Left kidney (tissue), 1 donor: ENCODE measurements at regions not wholly inside any gene's neighbourhood (a gene's known extent, or its start where the extent isn't known, plus 50 kb on each side); places are given as distances from the start of the nearest gene placed in this dataset.

ENCODE experiments used
- DNase-seq: peaks from one replicate; pipeline ENCODE4 v3.0.0-alpha.2; 2013

DNA sequence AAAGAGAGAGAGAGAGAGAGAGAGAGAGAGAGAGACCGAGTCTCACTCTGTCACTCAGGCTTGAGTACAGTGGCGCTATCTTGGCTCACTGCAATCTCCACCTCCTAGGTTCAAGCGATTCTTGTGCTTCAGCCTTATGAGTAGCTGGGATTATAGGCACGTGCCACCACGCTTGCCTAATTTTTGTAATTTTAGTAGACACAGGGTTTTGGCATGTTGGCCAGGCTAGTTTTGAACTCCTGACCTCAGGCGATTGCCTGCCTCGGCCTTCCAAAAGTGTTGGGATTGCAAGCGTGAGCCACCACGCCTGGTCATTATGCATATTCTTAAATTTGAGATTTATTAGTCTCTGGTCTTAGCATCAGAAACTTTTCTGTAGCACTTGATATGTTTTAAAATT, 317.9 kb upstream of the ATP2B1 start:
- no peak for DNase-seq

DNA sequence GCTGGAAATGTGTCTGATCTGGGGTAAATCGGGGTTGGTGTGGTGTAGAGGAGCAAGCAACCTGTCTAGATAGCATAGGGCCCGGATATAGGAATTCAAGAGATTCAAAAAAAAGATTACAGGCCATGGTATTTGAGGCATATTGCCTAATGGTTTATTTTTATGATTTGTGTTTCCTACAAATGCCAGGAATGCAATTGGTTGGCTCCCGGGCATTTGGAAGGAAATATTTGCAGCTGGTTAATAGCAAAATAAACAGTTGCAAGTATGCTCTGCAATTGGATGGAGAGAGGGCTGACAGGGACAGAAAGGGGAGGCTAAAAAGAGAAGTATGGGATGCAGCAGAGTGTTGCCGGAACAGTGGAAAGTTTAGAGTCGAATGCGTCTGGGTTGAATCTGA, 315.6 kb upstream of the ATP2B1 start:
- DNase-seq = no peak

DNA sequence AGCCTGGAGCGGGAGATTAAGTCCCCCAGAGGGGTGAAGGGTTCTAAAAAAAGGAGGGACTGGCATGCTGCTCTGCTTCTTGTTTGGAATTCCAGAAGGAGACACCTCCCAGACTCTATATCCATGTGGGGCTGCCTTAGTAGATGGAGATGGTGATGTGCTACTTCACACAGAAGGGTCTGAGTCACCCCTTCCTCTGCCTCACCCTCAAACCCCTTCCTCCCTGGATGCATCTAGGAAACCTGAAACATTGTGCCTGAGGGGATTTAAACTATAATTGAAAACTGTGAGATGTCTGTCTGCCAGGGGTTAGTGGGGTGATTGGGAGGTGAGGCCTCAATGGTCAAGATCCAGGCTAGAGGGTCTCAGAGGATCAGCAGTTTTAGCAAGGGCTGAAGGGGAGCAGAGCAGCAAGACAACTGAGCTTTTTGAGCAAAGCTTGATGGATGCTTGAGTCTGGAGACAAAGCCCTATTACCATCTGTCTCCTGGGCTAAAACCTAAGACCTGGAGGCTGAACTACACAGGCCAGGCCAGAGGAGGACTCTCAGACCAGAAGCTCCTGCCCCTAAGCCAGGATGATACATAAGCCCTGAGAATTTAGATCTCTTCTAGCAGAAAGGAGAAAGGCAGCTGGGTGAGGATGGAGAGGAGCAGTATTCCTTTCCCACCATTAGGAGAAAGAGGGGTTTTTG, 314.7 kb upstream of the ATP2B1 start:
- no peak for DNase-seq

DNA sequence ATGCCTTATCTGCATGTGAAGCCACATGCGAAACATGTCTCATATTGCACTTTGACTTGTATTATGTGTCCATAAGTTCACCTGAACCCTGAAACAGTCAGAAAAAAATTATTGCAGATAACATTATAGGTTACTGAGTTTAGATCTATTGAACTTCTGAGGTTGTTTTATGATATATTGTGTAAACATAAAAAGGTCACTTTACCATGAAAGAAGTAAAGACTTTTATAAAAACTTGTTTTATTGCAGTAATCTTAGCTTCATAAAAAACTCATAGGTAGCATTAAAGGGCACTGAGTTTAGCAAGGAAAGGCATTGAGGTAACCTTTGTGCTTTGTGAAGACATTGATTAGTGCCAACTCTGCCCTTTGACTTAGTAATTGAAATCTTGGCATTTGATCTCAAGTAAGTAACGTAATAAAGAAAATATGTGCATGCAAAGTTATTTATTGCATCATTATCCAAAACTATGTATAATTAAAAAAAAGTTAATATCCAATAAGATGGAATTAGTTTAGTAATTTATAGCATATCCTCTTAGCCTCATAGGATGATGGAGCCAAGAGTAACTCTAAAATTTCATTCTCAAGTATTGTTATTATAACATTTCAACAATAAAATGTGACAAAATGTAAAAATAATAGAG, 313.3 kb upstream of the ATP2B1 start:
- DNase-seq = no peak

DNA sequence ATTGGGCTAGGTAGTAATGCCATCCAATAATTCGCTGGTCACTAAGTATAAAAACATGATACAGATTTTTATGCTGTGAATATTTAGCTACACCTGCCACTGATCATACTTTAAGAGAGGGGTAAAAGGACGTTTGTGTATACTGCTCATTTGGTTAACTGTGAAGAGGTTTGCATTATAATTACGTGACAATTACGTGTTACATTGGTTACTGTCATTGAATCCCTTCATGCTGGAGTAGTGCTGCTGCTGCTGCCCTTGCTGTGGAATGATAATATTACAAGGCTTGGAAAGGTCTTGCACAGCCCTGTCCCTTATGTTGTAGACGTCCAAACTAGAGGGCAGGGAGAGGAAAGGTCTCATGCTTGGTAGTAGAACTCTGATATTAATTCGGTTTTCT, 312.2 kb upstream of the ATP2B1 start:
- no peak for DNase-seq

DNA sequence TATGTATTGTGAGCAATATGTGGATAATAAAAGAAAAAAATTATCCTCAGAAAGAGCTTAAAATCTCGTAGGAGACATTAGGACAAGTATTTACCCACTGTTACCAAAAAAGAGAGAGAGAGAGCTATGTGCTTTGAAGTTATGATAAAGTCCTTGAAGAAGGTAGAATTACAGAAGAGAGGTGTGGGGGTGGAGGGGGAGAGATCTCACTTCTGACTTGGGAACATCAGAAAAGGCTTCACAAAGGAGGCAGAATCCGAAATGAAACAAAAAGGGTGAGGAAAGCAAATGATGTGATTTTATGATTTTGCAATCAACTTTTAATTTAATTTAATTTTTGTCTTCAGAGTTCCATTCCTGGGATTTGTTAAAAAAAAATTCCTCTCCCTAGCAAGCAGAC, 311.8 kb upstream of the ATP2B1 start:
- no peak for DNase-seq

DNA sequence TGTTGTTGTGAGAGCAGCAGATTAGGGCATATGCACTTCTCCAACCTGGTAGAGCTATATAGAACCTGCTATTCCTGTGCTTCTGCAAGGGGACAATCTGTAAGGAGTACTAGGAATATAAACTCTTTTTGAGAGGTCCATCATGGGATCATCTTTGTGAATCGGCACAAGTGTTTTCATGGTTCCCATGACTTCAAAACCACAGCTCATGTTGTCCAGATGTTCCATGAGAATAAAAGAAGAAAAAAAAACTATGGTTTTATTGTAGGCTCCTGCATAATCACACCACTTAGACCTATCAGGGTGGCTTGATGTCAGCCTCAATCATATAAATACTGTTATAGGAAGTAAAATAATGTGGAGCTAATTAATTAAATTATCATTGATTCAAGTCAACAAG, 311.4 kb upstream of the ATP2B1 start:
- no peak for DNase-seq

DNA sequence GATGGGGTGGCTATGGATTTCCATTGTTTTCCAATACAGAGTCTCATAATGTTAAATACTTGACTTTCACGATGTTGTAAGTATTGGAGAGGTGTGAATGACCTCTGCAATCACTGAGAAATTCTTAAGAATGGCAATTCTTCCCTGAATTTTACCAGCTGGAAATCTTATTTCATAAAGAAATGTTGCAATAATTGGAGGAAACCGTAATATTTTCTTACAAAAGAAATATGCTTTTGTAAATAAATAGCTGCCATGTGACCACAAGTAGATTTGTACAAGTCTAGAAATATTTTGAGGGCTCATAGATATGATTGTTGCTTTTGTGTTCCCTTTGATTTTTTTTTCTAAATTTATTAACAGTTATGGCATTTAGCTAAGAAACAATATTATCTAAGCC, 308.7 kb upstream of the ATP2B1 start:
- no peak for DNase-seq

DNA sequence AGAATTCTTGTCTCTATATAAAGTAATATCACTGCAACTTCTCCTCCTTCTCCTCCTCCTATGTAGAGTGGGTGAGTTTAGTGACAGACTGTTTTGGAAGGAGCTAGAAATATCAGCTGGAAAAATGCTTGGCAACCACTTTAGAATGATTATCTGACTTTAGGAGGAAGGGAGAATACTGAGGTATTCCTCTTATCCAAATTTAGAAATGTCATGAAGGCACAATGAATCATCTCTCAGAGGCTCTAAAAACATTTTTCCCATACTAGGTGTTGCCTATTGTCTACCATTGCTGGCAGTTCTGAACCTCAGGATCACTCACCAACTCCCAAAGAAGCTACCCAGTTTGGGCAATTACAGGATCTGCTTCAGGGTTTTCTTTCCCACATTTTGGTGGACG, 306.6 kb upstream of the ATP2B1 start:
- DNase-seq = no peak

DNA sequence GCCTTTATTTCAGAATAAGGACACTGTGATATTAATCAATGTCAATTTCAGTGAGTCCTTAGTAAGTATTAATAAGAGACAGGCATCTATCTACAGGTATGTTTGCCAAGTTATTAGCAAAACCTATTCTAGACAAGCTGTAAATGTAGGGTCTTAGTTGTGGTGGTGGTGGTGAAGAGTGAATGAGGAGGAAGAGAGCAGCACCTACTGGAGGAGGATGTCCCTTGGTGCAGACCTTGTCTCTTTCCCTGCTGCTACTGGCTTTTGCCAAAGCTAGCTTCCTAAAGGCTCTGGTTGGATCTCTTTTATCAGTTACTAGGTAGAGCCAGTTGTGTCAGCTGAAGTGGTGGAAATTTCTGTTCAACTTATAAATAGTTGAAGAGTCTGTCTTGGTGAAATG, 304.8 kb upstream of the ATP2B1 start:
- no peak for DNase-seq

DNA sequence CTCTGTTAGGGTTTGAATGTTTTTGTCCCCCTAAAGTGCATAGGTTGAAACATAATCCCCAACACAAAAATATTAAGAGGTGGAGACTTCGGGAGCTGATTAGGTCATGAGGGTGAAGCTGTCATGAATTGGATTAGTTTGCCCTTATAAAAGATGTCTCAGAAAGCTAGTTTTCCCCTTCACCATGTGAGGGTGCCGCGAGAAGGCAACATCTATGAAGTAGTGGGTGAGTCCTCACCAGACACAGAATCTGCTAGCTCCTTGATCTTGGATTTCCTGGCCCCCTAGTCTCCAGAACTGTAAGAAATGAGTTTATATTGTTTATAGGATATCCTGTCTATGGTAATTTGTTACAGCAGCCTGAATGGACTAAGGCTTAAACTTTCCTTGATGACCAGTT, 301.5 kb upstream of the ATP2B1 start:
- no peak for DNase-seq

DNA sequence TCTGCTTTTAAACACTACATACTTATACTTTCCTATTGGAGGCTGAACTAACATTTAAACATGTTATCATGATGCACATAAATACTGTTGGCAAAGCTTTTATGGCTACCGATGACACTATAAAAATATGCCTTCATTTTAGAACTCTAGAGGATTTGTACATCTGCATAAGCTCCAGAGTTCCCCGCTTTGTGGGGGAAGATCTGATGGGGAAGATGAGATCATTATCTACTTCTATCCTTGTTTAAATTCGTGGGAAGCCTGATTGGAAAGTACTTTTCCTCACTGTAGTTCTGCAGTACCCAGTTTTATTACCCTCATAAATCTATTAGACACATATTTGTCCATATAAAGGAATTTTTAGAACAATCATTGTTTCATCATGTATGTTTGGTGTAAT, 299.6 kb upstream of the ATP2B1 start:
- no peak for DNase-seq

DNA sequence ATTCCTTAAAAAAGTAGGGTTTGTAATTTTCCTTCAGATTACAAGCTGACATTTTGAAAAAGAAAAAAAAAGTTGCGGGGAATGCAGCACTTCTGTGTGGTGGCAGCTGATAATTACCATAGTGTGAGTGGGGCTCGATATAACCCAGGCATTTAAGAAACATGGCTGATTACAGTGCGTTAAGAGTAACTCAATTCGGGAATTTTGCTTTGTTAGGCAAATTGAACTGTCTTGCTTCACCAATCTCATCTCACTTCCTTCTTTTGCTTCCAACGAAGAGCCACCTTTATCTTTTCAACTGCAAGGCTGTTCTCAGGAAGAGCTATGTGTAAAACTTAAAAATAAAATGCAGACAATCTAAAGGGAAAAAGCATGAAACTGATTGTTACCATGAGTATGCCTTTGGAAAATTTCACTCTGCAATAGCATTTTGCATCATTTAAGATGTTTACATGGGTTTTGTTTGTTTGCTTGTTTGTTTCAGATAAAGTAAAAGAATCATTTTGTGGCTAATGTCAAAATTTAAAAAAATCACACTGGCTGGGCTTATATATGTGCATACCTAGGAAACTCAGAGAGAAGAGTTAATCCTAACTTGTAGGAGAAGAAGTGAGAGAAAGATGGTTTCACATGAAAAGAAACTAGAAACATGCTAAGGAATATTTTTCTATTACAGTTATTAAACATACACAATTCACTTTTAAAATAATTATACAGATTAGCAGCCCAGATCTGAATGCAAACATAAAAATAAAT, 295.9 kb upstream of the ATP2B1 start:
- DNase-seq = no peak

DNA sequence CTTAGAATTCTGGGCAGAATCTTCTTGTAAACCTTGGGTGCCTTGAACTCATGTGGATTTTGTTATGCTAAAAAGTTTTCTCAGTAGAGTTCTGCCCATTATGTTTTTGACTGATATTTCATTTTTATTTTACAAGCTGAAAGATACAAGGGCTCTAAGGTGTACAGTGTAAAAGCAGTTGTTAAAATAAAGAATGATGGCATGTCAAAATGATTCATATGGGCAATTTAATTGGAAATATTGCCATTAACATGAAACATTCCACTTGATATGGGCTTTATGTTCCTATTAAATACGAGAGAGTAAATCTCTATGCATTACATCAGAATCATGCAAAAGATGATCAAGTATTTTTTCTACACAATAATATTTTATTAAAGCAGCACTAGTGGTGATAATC, 295.1 kb upstream of the ATP2B1 start:
- no peak for DNase-seq

DNA sequence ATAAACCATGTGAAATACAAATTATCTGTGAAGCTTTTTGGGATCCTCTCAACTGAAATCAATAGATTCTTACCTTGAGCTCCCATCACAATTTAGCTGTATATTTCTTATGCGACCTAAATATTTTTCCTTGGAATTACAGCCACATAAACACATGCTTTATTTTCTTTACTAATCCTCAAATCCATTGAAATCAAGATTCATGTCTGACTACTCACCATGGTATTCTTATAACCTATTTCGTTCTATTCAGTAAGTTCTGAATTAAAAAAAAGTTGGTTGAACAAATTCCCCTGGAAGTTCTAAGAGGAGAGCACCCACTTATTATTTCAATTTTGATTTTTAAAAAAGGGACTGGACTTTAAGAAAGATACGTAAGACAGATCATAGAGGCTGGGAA, 292.1 kb upstream of the ATP2B1 start:
- no peak for DNase-seq

DNA sequence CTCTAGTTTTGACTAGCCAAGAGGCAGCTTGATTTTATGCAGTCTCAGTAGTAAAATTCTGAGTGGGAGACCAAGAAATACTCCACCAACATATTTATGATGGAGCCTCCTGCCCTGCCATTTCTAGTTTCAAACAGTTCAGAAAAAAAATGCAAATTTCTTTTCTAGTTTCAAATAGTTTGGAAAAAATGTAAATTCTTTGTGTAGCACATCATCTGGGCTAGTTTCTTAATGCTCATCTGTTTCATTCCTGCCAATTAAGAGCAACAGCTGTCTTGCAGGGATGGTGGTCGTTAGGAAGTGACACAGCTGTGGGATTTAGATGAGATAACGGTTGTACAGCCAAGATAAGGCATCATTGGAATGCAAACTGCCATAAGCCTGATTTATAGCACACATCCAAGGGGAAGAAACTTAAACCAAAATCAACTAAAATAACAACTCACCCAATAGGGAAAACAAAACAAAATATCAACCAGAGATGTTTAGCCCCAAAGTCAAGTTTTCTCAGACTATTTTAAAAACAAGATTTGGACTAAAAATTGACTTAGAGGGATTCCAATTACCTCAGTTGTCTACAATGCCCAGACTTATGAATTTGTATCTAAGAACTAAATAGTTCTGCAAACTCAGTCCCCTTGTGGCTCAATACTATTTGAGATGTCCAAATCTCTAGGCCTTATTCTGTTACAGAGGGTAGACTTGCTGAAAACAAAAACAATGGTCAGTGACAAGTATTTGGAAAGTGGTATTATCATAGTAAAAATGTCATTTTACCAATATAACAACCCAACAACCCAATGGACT, 291.3 kb upstream of the ATP2B1 start:
- DNase-seq = no peak

DNA sequence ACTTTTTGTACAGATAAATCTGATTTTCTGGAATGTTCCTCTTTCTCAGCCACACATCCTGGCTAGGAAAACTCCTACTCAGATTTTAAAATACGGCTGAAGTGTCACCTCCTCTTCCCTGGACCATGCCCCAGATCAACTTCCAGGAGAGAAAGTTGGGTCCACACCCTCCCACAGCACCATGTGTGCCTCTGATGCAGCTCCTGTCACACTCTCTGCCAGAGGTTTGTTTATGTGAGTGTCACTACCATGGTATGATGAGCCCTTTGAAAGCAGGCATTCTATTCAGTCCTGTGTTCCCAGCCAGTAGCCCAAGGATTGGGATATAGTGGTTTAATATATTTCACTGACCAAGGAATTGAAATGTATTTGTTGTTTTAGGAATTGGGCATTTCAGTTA, 287.2 kb upstream of the ATP2B1 start:
- DNase-seq = no peak

DNA sequence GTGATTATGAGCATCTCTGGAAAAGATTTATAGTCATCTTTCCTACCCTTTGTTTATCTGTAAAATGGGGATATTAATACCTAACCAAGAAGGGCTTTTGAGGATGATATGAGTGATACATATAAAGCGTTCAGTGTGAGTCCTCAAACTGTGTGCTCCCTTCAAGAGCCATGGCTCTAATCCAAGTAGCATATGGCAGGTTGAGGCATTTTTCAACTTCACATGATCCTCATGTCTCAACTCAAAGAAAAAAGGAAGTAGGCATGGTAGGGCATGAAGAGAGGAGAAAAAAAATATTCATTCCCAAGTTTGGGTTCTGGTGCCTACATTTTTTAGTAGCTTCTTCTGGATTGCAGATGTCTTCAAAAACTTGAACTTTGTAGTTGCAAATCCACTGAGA, 286.3 kb upstream of the ATP2B1 start:
- no peak for DNase-seq

DNA sequence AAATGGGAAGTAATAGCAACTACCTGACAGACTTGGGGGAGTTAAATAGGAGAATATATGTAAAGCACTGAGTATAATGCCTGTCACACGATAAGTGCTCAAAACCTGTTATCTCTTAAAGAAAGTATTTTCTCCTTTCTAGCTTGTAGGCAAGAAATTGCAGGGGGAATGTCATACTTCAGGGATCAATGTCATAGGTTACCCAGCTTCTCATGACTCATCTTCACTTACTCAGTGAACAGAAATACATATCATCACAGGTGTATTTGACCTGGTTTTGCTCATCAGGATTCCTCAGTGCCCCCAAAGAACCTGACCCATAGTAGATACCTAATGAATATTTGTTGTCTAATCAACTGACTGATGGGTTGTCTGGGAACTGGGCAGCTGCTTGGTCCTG, 285.0 kb upstream of the ATP2B1 start:
- no peak for DNase-seq

DNA sequence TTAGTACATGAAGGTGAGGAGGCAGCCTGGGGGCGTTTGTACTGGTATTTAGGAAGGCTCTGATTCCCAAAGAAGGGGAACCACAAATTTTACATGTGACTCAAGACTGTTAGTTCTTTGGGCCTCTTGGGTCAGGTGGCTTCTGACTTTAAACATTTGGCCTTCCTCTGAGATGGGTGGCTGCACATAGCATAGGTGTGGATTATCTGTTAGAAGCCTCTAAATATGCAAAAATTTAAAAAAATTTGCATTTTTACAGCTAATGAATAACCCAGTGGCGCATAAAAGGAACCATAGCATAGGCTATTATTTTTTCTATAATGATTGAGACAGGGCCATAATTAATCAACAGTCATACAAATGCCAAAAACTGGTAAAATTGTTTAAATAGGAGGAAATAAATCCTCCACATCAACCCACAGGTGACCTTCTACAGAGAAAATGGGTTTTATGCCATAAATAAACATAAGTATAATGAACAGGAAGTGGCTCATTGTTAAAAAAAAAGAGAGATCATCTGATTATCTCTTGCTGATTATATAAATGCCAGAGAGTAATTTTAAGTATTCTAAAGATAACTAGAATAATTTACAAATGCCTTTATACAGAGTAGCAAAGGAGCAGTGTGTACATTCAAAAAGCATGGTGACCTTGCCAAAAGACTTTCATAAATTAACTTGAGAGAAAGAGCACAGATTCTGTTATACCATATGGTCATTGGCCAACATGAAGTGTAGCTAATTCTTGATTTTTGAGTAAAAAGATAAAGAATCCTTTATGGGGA, 284.2 kb upstream of the ATP2B1 start:
- no peak for DNase-seq

DNA sequence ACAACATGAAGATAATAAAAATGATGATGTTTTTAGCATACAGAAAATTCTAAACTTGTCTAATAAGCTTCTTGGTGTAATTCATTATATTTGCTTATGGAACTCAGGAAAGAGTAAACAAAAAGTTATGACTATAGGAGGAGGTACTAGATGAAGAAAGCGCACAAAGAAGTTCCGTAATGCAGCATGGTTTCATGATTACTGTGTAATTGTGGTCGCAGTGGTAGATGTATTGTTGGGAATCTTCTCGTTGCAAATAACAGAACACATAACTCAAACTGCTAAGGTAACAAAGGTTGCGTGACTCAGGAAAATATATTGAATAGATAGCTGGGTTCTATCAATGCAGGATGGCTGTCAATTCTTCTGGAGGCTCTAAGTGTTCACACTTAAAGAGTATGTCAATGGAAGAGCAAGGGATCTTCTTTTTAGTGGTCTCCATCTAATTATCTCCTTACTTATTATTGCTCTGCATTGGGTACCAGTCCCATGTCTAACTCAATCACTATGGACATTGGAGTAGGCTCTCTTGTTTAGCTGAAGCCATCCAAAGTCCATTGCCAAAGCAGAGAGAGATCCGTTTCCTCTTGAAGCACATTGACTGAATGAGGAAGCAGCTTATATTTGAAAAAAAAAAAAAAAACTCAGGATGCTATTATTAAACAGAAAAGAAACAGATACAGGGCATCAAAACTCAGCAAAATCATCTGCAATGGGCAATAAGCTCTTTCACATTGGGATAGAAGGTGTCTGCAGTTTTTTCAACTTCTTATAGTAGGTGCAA, 283.4 kb upstream of the ATP2B1 start:
- no peak for DNase-seq
